NCI-H2081 treated with DMSO at 0.1 percent for 48 hours (cell line): ENCODE measurements at regions not wholly inside any gene's neighbourhood (a gene's known extent, or its start where the extent isn't known, plus 50 kb on each side); places are given as distances from the start of the nearest gene placed in this dataset.
A peak's percentile ranks its signal among the peaks of the same experiment; 100 is the strongest.

Experiments
- DNase-seq: peaks from one replicate; lab custom pipeline; 2025; lab: John Stamatoyannopoulos, UW

DNA sequence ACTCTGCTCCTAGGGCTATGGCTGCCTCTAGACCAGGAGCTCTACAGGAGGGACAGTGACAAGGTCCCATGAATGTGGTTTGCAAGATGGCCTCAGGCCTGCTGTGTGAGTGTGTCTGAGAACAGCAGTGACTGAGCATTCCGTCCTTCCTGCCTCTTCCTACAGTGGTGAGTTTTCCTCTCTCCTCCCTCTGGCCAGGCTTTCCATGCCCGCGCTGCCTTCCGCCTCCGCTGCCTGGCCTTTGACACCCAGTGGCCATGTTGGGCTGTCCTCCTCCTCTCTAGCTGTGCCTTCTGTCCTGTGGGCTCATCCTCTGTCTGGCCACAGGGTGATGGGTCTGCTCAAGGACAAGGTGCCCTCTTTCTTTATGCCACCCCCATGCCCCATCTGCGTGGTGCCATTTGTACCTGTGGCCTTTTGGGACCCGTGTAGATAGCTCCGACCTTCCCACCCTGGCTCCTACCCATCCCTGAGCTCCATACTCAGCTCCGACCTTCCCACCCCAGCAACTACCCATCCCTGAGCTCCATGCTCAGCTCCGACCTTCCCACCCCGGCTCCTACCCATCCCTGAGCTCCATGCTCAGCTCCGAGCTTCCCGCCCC lies 970.4 kb downstream of the BRD1 start:
- no peak for DNase-seq

DNA sequence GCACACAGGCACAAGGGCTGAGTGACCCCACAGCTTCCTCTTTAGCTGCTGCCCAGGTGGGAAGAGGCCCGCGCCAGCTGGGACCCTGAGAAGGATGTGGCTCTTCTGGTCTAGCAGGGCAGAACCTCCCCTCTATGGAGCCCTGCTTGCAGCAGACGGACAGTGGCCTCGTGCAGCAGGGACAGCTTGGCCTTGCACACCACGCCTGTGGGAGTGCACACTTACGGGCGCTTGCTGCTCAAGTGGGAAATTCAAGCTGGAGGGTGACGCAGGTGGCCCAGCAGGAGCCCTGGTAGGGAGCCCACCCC lies 971.4 kb downstream of the BRD1 start:
- no peak for DNase-seq

DNA sequence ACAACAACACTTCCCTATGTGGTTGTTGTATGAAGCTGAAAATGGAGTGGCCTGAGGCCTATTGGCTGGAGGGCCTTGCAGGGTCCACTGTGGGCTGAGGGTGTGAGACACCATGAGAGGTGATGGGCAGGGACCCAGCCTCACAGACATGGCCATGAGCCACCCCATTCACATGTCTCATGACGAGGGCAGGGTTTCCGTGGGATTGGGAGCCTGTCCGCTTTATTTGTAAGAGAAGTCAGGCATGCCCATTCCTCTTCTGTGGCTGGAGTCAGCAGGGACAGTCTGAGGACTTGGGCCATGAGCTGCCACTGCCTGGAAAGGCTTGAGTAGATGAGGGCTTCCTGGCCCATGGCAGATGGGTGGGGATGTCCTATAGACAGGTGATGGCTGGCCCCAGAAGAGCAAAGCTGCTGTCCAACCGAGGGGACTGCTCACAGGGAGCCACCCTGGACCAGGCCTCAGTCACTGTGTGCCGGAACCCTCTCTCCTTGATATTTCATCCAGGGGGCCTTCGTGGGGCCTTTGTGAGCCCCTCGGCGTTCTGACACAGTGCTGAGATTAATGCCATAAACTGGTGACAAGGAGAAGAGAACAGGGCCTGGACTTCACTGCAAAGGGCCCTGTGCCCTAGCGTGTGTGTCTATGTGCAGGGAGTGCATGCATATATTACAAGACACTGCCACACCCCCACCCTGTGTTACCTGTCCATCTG lies 971.9 kb downstream of the BRD1 start:
- DNase-seq = no peak

DNA sequence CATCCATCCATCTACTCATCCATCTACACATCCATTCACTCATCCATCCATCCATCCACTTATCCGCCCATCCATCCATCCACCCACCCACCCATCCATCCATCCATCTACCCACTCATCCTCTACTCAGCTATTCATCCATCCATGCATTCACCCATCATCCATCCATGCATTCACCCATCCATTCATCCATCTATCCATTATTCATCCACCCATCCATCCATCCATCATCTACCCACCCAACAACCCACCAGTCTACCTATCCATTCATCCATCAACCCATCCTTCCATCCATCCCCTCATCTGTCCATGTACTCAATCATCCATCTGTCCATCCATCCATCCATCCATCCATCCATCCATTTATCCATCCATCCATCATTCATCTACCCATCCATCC lies 972.7 kb downstream of the BRD1 start:
- DNase-seq = no peak

DNA sequence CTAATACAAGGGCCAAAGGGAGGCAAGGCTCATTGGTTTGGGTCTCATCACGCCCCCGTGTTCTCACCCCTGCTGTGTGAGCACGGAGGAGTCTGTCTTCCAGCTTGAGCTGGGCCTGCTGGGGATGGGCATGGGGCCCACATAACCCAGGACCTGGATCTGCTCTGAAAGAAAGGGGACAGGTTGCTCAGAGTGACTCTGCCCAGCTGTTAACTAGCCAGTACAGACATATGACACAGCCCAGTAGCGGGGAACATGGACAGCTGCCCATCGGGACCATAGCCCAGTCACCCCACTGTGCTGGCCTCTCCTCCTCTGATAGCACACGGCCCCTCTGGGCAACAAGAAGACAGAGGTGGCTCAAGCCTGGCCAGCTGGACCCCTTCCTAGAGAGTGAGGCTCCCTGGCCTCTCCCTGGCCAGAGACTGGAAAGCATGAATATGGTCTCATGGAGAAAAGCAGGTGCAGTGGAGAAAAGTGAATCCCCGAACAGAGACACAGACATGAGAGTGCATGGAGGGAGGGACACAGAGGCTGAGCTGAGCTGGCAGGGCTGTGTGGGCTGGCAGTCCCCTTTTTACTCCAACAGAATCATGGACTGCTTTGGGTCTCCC lies 973.9 kb downstream of the BRD1 start:
- DNase-seq = no peak

DNA sequence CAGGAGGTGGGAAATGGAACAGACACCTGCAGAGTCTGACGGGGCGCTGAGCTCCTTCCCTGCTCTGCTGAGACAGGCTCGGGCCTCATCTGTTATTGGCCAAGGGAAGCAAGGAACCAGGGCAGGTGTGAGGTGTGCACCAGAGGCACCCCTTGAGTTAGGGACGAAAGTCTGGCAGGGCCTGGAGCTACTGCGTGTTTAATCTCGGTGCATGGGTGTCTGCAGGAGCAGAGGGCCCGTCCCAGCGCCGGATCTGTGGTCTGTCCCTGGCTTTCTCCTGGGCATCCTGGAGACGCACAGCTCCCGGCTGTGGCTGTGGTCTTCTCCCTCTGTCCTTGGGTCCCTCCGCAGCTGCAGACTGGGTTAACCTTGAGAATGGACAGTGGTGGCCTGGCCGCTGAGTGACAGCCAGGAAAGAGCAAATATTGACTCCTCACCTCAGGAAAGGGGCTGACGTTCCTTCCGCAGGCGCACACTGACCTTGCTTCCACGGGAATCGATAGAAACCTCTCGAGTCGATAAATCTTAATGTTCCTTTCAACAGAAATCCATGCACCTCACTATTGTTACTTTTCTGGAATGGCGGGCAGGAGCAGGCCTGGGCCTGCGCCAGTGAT lies 975.6 kb downstream of the BRD1 start:
- no peak for DNase-seq

DNA sequence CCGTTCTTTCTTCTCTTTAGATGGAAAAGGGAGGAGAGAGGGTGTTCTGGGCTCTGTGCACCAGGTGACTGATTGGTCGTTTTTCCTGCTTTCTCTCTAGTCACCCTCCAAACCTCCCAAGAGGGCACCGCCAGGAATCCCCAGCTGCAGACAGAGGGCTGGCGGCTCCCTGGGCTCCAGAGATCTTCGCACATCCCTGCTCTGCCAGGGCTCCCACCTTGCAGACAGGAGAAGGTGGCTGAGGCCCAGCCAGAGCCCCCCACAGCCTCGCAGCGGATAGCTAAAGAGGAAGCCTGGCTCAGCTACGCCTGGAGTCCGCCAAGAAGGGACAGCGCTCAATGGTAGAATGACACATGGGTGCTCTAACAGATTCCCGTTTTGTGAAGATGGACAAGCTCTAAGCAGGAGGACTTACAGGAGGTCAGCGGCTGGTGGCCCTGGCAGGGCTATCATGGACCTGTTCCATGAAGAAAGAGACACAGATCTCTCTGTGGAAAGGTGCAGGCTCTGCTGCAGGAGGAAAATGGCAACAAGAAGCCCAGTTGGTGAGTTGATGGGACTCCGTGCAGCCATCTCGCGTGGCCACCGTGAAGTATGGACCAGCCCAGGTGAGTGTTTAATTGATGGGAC lies 976.9 kb downstream of the BRD1 start:
- DNase-seq = no peak

DNA sequence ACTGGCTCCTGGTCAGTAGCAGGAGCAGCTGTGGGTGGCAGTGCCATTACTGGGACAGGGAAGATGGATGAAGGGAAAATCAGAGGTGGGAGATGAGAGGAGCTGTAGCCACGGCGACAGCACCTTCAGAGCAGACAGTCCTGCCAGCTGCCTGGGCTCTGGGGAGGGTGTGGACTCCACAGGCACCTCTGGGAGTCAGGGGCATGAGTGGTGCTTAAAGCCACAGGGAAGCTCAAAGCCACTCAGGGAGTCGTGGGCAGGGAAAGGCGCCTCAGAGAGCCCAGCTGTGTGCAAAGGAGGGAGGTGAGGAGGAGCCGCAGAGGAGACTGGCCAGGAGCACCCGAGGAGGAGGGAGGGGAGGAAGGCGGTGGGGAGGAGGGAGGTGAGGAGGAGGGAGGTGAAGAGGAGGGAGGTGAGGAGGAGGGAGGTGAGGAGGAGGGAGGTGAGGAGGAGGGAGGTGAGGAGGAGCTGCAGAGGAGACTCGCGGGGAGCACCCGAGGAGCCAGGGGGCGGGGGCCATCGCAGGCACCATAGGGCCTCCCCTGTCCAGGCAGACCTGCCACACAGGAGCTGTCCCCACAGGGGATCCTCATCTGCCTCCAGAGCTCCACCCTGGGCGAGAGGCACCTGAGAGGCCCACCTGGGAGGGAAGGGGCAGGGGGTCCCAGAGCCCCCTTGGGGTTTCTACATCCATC lies 977.6 kb downstream of the BRD1 start:
- no peak for DNase-seq

DNA sequence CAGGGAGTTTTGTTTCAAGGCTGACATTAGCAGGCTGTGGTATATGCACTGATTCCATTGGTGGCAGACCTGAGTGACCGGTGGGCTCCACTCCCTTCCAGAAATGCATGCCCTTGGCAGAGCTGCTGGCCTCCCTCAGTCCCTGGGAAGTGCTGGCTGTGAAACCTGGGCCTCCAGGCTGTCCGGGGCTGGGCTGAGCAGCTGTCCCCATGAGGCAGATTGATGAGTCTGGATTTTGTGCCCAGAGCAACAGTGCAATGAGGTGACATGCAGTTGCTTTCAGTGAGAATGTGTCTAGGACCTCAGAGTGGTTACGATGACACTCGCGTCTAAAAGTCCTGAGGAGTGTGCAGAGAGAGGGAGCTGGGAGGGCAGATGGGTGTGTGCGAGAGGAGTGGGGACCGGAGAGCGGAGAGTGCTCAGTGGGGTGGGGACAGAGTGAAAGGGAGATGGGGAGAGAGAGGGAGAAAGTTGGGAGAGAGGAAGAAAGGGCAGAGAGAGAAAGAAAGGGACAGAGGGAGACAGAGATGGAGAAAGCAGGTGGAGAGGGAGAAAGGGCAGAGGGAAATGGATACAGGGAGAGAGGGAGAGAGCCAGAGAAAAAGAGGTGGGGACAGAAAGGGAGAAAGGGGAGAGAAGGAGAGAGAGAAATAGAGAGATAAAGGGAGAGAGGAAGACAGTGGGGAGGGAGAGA lies 978.3 kb downstream of the BRD1 start:
- no peak for DNase-seq

DNA sequence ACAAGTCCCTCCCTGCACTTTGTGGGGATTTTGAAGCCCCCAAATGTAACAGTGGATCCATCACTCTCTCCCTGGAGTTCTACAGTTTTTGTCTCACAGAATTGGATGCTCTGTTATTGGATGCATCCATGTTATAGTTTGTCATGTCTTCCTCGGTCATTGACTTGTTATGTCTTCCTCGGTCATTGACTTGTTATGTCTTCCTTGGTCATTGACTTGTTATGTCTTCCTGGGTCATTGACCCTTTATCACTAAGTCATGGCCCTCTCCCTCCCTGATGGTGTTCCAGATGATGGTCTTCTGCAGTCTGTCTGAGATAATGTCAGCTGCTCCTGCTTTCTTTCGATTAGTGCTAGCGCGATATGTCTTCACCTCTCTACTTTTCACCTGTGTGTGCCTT lies 981.5 kb downstream of the BRD1 start:
- no peak for DNase-seq

DNA sequence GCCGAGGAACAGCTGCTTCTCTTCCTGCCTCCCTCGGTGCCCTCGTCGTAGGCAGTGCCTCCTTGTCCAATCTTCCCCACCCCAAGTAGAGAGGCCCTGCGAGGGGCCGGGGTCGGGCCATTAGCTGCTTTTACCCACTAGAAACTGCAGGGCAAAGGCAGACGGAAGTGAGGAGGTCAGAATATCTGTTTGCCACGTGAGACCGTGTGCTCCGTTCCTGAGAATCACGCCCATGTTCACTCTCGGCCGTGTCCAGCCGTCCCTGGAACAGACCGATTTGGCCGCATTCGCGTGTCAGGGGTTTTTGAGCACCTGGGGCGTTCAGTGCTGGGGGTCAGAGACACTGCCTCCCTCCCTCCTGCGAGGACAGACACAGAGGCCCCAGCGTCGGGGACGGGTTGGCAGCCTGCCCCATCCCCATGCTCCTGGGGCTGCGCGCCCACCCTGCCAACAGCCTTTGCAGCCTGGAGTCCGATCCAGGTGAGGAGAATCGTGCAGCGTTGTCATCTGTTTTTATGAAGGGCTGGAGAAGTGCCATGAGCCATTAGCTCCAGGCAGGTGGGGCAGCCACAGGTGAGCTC lies 982.2 kb downstream of the BRD1 start:
- peak; percentile 21 for DNase-seq

DNA sequence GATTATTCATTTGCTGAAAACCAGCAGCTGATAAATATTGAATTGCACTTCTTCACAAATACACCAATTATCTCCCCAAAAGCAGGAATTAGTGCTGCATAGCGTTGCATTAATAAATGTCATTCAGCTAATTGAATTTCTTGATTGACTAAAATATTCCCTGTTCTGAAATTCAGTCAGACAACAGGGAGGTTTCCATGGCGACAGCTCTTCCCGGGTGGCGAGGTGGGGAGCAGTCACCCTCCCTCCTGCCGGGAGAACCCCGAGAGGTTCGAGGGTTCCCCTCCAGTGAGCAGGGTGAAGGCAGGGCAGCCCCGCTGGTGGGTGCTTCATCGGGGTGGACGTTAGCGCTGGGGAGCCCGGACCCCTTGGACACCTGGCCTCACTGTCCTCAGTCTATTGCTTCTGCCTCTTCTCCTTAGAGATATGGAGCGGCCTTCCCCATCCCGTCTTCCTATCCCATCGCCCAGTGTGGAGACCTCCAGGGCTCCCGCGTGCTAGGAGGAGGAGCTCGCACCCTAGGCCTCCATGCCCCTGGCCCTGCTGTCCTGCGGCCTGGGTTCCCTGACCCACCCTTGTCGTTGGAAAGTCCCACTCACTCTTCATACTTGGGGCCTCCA lies 983.5 kb downstream of the BRD1 start:
- DNase-seq = no peak

DNA sequence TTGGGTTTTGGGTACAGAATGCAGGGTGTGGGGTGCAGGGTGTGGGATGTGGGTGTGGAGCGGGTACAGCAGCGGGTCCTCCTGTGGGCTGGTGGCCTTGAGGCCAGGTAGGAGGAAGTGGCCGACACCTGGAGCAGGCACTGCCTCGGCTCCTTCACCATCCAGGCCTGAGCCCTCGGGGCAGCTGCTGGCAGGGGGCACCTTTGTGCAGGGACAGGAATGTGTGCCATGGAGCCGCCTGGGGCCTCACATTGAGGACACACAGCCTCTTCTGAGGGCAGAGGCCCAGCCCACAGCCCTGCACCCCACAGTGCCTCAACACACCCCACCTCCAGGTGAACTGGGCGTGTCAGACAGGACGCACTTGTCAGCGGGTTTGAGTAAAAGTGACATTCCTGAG lies 984.0 kb downstream of the BRD1 start:
- no peak for DNase-seq

DNA sequence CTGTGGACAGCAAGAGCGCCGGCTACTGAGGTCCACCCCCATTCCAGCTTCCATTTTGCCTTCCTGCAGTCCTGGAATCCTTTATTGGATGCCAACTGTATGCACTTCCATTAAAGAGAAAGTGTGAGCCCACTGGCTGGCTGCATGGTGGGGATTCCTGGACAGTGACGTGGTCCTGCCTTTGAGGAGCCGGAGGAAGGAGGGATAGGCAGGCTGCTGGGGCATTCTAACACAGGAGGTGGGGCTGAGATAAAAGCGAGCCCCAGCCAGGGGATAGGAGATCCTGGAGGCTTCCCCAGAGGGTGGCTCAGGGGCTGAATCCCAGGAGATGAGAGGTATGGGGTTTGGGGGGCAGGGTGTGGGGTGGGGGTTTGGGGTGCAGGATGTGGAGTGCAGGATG lies 984.7 kb downstream of the BRD1 start:
- DNase-seq = no peak

DNA sequence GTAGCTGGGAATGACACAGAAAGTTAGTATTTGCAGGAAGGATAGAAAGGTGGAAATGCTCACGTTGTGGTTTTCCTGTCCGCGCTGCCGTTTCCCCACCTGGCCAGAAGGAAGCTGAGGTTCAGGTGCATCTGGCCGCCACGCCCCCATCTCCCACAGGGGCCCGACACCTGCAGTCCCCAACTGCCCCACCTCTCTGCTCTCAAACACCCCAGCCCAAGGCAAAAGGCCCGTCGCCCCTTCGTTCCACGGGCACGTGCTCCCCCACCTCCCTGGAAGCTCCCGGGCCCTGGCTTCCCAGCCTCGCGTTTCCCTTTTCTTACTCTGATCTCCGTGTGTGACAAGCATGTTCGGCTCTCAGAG lies 985.1 kb downstream of the BRD1 start:
- no peak for DNase-seq

DNA sequence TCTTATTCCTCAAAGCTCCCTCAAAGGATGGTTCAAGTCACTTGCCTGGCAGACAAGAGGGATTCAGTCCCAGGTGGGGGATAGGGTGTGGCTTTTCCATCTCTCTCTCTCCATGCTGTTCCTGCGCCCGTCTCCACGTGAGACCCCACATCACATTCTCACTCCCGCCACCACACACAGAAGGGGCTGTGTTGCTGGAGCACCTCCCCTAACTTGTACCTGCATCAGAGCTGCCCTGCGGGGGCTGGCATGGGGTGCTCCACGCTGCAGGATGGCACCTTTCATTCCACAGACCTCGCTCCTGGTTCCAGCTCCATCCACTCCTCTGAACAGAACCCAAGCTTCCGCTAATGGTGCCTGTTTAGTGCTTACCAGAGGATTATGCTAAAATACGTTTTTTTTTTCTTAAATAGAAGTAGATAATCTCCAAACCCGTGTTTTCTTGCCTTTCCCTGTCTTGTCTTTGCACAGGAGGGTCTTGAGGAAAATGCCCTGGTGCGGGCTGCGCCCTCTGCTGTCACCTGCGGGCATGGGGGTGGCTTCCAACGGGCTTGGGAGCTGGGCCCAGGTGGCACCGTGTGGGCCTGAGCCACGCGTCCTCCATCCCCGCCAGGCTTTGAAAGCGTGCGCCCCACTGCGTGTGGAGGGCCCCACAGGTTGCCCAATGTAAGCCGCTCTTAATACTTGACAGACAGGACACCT lies 985.6 kb downstream of the BRD1 start:
- DNase-seq = no peak

DNA sequence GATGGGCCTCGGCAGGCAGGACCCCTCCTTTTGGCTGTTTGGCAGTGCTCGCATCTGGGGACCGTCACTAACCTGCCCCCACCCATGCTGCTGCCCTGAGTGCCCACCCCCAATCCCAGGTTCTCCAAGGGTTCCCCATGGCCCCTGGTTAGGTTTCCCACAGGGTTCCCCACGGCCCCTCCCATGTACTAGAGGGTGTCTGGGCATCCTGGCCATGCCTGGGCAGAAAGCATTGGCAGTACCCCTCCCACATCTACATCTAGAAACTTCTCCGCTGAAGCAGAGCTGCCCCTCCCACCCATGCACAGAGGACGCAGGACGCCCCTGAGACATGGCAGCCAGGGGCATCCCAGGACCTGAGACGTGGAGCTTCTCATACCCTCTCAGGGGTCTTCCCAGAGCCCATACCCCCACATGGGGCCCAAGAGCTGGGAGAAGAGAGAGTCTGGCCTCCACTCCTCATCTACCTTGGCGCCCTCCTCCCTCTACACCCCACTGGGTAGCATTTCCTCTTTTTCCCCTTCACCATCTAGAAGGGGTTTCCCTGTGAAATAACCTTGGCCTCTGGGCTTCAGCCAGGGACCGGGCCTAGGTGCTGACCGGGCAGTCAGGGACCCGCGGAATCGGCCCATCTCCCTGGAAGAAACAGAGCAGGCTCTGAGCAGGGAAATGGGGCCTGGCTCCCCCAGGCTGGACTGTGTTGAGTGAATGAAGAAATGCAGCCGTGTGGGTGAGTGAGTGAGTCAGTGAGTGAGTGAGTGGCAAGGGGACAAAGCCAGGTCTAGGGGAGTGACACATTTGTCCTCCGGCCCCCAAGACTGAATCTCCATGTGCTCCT lies 987.3 kb downstream of the BRD1 start:
- no peak for DNase-seq

DNA sequence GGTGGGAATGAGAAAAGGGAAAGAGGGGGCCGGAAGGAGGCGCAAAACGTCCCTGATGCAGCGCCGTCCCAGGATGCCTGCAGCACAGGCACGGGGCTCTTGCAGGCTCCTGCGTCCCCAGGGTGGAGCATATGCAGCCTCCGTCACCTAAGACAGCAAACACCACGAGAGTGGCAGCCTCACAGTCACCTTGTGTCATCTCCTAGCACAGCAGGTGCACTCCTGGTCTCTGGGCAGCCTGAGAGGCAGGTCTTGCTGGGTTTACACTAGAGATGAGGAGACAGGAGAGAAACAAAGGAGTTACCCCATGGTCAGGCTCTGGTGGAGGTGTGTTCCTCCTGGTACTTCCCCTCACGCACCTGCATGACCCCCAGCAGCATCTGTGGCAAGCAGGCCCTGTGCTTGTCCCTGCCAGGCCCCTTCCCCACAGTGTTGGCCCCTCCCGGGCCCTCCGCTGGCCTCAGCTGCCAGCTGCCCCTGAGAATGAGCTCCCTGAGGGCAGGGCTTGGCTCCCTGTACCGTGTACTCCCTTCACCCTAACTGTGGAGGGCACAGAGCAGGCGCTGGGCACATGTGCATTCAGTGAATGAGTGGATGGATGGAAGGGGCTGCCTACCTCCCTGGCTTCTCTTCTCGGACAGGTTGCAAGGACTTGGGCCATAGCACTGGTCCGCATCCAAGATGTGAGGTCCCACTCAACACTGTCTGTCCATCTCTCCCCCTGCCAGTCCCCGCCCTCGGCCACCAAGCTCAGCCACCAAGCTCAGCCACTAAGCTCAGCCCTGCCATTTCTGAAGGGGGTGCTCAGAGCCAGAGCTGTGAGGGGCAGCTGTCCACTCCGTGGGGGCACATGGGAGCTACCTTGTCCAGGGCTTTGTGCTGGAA lies 988.6 kb downstream of the BRD1 start:
- no peak for DNase-seq
